Islet precursor cell (in vitro differentiated cells): ENCODE measurements at regions not wholly inside any gene's neighbourhood (a gene's known extent, or its start where the extent isn't known, plus 50 kb on each side); places are given as distances from the start of the nearest gene placed in this dataset.

Source experiments
- DNase-seq: peaks from one replicate; pipeline ENCODE4 v3.0.0-alpha.2; 2018

DNA sequence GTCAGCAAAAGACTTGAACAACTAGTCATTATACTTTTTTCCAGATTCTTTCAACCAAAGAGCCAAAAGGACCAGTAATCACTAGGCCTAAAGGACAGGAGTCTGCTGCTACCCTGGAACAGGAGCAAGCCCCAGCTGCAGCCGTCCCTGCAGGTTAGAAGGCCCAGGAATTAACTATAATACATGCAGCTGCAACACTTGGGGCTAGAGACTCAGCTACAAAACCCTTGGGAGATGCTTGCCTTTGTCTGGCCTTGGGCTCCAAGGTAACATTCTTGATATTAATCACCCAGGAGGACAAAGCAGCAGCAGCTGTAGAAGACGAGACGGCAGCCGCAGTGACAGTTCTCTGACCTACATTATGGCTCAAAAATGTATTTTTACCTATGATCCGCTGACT, 841.2 kb upstream of the ADGRL4 start:
- peak; percentile 76 for DNase-seq

DNA sequence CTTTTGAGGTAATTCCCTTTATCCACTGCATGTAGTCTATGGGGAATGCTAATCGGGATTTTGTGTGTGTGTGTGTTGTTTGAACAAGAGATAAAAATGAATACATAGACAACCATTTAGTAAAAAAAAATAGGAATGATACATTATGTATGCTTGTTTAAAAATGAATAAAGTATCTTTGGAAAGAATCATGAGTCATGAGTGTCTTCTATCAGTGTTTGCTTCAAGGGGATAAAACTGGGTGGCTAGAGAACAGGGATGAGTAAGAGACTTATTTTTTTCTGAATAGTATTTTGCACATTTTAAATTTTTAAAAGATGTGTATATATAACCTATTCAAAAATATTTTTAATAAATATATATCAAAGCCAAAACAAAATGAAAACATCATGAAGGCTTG, 839.4 kb upstream of the ADGRL4 start:
- no peak for DNase-seq

DNA sequence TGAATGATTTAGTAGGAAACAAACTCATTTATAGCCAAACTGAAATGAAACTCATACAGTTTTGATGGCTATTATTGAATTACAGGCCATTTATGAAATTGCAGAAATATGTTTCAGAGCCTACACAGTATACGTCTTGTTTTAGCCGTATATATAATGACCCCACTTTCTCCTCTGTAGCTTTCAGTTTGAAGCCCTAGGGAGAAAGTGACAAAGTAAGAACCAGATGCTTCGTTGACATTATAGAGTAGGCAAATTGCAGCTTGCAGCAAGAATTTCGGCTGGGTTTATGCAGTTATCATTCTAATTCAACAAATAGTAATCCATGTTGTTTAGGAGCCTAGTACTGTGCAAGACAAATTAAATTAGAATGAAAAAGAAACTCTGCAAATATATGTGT, 836.3 kb upstream of the ADGRL4 start:
- no peak for DNase-seq

DNA sequence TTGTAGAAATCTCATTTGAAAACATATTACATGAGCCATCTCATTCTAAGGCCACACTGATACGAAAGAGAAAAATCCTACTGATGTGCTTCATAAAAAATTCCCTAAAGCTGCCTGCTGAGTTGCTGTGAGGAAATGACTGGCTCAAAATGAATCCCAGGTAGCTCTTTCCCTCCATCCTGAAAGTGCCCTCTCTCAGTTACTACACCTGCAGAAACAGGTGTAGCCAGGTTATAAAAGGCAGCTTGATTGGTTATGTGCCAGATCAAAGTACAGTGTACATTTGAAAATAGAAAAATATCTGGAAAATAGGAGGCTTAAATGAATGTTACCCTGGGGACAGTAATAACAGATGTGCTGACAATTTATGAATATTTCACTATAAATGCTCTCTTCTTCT, 833.4 kb upstream of the ADGRL4 start:
- DNase-seq: no peak

DNA sequence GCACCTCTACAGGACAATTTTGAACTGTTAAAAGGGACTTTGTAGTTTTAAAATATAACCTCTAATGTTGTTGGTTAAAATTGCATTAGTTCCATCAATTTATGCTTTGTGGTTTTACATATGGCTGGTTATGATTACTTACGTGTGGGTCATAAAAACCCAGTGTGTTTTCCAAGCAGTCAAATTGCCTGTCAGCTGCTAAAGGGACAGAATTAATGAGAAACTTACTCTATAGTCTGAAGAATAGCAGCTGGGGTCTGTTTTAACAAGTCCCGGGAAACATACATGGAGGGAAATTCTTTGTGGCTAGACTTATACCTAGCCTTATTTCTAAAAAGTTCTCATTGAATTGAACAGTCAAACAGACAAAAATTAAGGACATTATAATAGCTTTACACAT, 820.9 kb upstream of the ADGRL4 start:
- DNase-seq: no peak

DNA sequence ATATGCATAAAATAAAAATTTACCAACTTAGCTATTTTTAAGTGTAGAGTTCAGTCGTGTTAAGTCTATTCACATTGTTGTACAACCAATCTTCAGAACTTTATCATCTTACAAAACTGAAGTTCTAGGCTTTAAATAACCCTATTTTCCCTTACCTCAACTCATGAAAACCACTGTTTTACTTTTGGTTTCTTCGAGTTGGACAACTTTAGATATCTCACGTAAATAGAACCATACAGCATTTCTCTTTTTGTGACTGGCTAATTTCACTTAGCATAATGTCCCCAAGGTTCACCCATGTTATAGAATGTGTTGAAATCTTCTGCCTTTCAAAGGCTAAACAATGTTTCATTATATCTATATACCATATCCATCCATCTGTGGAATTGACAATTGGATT, 819.0 kb upstream of the ADGRL4 start:
- no peak for DNase-seq

DNA sequence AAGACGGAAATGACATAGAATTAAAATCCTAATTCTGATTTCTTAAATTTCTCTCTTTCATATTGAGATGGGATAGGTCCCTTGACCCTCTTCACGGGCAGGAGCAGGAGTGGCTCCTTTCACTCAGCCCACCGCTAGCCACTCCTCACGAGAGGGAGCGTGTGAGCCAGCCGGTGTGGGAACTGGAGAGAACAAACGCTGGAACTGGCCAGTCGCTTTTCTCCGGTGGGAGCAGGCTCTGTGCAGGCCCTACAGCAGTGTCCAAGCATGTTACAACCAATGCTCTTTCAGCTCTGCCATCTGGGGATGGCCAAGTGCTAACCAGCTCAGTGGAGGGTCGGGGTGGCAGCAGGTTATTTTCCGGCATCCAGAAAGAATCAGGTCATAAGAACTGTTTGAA, 815.5 kb upstream of the ADGRL4 start:
- no peak for DNase-seq

DNA sequence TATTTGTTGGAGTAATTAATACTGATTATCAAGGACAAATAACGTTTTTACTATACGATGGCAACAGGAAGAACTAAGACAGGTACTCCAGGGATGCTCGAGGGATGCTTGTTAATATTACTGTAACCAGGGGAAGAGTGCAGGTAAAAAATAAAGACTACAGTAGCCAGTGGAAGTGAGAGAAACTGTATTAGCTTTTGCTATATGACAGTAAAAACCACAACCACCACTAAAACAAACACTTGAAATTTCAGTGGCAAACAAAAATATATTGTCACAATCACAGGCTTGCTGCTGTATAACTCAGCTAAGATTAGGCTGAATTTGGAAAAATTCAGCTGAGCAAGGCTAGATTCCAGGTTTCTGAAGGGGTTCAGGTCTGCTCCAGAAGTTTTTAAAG, 812.6 kb upstream of the ADGRL4 start:
- DNase-seq: no peak

DNA sequence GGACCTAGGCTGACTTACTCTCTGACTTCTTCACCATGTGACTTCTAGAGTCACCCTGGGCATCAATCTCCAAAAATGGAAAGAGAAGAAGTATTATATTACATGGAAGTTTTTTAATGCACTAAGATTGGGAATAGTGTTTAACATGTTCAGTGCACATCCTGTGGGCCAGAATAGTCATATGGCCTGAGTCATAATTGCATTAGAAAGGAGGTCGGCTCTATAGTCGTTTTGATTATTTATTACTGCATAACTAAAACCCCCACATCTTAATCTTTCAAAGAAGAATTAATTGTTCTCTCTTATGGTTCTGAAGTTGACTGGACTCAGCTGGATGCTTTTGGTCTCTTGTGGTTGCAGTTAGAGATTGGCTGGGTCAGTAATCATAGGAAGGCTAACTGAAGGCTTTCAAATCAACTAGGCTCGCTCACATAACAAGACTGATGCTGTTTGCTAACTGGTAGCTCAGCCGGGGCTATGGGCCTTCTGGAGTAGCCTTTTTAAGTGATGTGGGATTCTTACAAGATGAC, 810.6 kb upstream of the ADGRL4 start:
- no peak for DNase-seq

DNA sequence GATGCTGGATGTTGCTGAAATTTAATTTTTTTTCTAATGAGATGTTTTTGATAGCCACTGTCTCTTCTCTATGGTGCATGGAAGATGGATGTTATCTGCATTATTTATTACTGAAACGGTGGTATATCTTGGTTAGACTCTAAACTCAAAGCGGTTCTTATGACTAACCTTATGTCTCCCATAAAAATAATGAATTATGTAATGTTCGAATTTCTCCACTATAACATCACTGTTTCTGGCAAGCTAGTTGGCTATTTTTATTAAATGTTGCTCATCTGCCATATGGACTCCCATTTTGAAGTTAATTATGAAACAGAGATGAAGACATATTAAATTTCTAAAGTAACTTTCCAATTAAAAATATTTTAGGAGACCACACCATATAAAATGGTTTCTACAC, 808.6 kb upstream of the ADGRL4 start:
- DNase-seq: no peak

DNA sequence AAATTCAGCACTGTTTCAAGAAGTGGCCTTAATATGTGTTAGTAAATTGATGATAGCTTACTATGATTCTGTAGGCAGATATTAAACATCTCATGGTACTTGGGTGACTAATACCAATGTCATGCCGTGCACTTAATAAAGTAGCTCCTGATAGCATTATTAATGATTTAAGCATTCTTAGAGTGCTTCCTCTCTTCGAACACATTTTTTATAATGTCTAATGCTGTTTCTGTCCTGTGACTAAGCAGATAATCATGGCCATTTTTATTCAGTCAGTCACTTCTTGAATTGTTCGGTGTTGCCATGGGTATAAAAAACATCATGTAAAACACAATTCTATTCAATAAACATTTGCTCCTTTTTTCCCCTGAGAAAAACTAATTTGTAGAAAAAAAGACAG, 804.6 kb upstream of the ADGRL4 start:
- DNase-seq: no peak

DNA sequence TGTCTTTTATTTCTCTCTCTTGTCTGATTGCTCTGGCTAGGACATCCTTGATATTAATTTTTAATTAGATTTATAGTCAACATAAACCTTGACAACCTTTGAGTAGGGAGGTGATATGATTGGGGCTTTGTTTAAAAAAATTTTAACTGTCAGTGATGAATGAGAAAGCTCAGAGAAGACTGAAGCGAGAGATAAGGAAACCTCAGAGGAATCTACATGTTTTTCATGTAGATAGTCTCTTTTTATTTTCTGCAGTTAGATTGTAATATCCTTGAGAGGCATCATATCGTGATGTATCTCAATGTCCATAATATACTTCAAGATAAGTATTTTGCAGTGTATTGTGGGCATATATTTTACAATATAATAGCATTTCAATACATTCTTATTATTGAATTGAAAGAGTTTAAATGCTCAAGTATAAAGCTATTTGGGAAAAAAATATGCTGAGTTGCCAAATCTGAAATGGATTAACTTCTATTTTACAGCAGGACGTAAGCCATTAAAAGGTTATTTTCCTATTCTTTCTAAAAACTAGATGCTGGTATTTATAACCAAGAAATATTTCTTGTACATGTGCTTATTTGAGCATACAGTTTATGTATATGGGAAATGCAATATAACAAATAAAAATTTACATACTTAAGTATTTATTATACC, 802.4 kb upstream of the ADGRL4 start:
- DNase-seq: no peak

DNA sequence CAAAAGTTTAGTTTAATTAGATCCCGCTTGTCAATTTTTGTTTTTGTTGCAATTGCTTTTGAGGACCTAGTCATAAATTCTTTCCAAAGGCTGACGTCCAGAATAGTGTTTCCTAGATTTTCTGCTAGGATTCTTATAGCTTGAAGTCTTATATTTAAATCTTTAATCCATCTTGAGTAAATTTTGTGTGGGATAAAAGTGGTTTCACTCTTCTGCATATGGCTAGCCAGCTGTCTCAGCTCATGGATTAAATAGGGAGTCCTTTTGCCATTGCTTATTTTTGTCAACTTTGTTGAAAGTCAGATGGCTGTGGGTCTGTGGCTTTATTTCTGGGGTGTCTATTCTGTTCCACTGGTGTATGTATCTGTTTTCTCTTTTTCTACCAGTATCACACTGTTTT, 801.3 kb upstream of the ADGRL4 start:
- DNase-seq: no peak

DNA sequence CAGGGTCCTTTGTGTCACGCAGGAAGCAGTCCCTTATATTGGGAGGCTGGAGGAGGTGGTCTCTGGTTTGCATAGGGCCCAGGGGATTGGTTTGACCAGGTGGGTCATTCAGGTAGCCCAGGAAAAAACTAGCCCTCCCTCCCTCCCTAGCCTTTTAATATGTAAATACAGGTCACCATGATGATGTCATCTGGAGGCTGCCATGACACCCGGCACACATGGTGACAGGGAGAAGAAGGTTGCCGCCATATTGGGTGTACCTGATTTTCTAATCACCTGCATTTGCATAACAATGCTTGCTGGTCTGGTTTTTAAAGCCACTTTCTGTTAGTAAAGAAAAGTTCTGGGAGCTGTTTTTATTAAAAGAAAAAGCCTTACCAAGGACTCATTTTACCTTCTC, 791.0 kb upstream of the ADGRL4 start:
- no peak for DNase-seq

DNA sequence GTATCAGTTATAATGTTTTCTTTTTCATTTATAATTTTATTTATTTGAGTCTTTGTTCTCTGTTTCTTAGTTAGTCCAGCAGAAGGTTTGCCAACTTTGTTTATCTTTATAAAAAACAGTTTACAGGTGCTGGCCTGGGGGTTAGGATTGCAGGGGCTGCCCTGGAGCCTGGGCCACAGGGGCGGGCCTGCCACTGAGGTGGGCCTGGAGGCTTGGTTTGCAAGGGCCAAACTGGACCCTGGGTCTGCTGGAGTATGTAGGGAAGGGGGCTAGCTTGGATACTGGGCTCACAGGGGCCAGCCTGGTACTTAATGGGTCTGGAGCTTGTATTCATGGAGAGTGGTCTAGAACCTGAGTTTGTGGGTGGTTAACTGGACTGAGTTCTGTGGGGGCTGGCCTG, 789.9 kb upstream of the ADGRL4 start:
- no peak for DNase-seq

DNA sequence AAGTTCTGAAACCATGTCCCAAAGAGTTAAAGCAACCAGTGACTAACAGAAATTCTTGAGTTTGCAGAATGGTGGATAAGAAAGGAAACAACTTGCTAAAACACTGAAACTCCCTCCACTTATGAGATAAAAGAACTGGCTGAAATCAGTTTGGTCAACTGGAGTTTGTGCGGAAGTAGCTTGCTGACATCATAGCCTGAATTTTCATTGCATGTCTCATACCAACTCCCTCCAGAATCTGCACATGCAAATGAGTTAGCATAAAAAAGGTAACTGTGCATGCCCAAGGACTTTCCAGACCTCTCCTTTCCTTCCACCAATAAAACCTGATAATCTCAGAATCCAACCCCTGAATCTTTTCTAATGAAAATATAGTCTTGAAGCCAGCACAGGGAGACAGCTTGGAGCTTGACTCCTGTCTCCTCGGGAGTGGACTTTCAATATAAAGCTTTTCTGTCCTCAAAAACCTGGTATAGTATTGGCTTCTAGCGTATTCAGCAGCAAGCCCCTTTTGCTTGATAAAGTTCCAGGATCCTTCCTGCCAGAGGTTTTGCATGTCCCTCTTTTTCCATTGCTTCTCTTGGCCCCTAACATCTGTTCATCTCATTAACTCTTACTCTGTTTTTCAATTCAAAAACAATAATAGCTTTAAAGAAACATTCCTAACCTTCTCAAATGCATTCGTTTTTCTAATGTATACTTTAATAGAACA, 785.8 kb upstream of the ADGRL4 start:
- no peak for DNase-seq

DNA sequence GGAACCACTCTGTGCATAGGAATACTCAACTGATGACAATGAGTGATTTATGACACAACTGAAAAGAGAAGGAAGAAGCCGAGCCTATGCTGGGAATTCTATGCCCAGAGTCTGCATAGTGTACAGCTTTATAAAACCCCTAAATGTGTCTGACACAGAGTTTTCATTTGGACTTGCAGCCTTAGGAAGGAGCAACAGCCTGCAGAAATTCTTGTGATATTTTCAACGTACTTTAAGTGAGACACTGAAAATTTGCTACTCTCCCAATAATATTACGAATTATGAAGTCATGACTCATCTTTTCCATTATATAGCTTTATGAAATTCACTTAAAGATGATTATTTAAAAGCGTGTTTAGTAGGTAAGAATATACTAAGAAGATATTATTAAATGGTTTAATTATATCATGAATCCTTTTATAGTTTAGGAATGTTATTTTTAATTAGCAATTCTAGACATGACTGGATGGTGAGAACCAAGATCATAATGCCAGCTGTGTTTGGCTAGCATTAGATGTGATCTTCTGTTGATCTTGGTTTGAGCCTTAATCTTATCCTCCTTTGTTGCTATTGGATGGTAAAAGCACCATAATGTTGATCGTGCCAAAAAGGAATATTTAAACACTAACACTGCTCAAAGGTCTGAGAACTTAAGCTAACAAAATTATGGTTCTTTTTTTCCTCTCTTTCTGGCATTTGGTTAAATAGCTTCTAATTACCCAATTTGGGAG, 785.1 kb upstream of the ADGRL4 start:
- no peak for DNase-seq

DNA sequence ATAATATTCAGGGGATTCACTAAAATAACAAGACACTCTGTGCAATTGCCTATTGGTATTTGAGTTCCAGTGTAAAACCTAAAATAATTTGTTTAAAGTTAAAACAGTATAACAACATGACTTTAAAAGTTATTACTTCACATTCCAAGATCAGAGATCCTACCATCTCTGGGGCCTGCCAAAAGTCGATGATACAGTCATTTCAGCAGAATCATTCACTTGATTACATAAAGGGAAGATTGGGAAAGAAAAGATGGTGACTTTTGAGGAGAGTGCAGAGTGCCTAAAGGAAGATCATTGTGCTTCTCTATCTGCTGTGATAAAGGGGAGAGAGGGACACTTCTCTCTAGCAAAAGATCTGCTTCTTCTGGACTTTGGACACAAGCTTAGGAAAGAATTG, 784.4 kb upstream of the ADGRL4 start:
- DNase-seq: no peak

DNA sequence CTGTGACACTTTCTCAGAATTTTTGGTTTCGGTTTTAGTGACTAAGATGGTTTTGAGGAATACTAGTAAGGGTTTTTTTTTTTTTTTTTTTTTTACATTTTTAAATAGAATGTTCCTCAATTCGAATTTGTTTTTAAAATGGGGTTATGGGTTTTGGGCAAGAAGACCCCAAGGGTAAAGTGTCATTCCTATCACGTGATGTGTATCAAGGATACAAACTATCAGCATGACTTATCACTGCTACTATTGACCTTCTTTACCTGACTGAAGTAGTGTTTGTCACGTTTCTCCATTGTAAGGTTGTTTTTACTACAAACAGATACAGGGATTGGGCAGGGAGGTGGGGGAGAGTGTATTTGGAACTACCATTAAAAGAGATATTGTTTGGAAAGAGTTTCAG, 781.1 kb upstream of the ADGRL4 start:
- no peak for DNase-seq

DNA sequence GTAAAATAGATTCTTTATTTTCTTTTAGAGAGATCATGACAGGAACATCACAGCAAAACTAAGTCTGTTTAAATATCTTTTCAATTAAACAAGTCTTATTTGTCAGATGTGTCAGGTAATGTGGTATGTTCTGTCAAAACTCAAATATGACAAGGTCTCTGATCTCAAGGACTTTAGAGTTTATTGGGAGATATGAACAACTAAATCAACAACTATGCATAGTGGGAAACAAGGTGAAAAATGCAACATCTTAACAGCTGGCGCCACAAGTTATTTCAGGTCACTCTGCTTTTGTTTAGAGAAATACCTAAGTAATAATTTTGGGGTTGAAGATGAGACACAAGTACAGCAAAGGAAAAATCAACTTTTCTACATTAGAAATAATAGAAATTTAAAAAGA, 779.4 kb upstream of the ADGRL4 start:
- no peak for DNase-seq

DNA sequence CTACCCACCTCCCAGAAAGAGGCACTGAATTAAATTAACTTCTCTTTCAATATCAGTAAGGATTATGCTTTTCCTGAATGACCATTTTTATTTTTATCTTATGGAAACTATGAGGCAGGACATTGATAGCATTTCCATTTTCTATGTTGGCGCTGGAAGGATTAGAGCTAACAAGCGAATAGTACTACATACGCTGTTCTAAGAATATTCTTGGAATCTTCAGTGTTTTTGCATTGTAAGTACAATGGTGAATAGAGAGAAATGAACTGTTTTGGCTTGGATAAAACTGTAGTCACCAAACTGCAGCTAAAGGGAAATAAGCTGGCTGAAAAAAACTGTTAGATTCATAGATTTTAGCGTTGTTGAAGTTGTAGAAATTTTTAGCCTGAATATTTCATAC, 779.0 kb upstream of the ADGRL4 start:
- no peak for DNase-seq

DNA sequence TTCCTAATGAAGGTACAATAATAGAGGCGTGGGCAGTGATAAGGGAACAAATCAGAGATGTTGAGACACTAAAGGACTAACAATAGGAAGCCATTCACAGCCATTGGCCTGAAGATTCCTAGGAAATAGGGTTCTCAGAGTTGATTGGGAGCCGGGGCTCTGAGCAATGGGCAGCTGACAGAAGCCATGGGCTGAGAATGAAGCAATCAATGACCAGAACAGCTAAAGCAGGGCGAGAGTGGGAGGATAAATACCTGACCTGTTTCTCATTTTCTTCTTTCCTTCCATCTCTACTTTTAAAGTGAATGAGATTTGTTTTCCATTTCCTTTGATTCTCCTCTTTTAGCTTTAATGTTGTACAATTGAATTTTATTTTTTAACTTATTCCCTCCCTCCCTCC, 774.7 kb upstream of the ADGRL4 start:
- DNase-seq: no peak

DNA sequence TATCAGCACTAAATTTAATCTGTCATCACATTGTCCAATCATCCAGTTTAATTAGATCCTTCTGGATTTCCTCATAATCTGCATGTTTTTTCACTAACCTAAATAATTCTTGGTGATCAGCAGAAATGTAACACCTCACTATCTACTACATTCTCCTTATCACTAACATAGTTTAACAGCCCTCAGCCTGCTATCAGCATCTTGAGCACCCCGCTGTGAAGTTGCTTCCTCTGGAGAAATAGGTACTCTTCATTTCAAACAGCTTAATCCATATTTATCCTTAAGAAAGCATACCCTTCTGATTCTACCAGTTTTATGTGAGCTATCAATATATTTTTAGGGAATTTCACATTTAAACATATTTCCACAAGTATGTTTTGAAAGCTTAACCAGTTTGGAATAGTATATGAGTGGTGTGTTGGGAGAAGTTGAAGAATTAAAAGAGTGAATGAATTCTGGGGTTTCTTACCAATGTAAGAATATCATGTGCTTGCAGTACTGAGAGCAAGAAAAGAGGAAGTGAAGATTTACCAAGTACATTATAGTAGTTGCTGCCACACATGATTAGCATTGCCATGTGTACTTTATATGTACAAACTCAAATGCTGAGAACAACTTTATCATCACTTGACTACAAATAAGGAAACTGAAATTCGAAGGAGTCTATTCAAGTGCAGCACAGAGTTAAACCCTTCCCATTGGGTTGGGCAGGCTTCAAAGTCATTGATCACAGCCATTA, 771.1 kb upstream of the ADGRL4 start:
- DNase-seq: no peak
